Neural cell (in vitro differentiated cells): ENCODE measurements at regions not wholly inside any gene's neighbourhood (a gene's known extent, or its start where the extent isn't known, plus 50 kb on each side); places are given as distances from the start of the nearest gene placed in this dataset.
A peak's percentile ranks its signal among the peaks of the same experiment; 100 is the strongest.

Experiments
- H2AFZ ChIP-seq: fragments of 200-600, 300-800 bp; sonication (generic), shearing (Covaris generic); 2 replicates; pipeline ENCODE4 v1.6.0; 2014; ENCODE audit warnings: low read depth, mild to moderate bottlenecking, antibody characterized with exemption, low read length, moderate library complexity
- H3F3A ChIP-seq: fragments of 200-600 bp; shearing (Covaris generic); 2 replicates; pipeline ENCODE4 v1.6.1; 2016; ENCODE audit warnings: mild to moderate bottlenecking, moderate library complexity, mixed read lengths, antibody characterized with exemption, low read length; ENCODE audit not compliant: insufficient read depth, poor library complexity, severe bottlenecking
- H3K27ac ChIP-seq: fragments of 200-600, 300-800 bp; sonication (generic), shearing (Covaris generic); 2 replicates; pipeline ENCODE4 v1.5.1; 2014; ENCODE audit warnings: mild to moderate bottlenecking, low read length, moderate library complexity
- H3K27me3 ChIP-seq: fragments of 300-800, 200-600 bp; sonication (generic), shearing (Covaris generic); 2 replicates; pipeline ENCODE4 v1.6.0; 2014; ENCODE audit warnings: mild to moderate bottlenecking, low read depth, low read length, moderate library complexity; ENCODE audit not compliant: insufficient read depth
- H3K36me3 ChIP-seq: fragments of 300-800, 200-600 bp; sonication (generic), shearing (Covaris generic); 2 replicates; pipeline ENCODE4 v1.5.1; 2014; ENCODE audit warnings: mild to moderate bottlenecking, antibody characterized with exemption, low read length, moderate library complexity; ENCODE audit not compliant: insufficient read depth
- H3K4me2 ChIP-seq: fragments of 300-800, 200-600 bp; sonication (generic), shearing (Covaris generic); 2 replicates; pipeline ENCODE4 v1.6.0; 2014; ENCODE audit warnings: mild to moderate bottlenecking, low read length
- H3K4me3 ChIP-seq: fragments of 300-800, 200-600 bp; sonication (generic), shearing (Covaris generic); 2 replicates; pipeline ENCODE4 v1.5.1; 2014; ENCODE audit warnings: mild to moderate bottlenecking, low read length, moderate library complexity
- H3K79me2 ChIP-seq: fragments of 200-600 bp; shearing (Covaris generic); replicated peaks from 2 replicates; pipeline ENCODE4 v1.6.0; 2014; ENCODE audit warnings: mild to moderate bottlenecking, low read length, moderate library complexity; ENCODE audit not compliant: insufficient read depth
- H3K9ac ChIP-seq: fragments of 300-800, 200-600 bp; sonication (generic), shearing (Covaris generic); 2 replicates; pipeline ENCODE4 v1.6.1; 2016; ENCODE audit warnings: mild to moderate bottlenecking, low read length, mixed read lengths
- H3K9me2 ChIP-seq: fragments of 200-600 bp; shearing (Covaris generic); 2 replicates; pipeline ENCODE4 v1.6.1; 2016; ENCODE audit warnings: mild to moderate bottlenecking, low read length, mixed read lengths; ENCODE audit not compliant: insufficient read depth
- H3K9me3 ChIP-seq: fragments of 200-600, 300-800 bp; sonication (generic), shearing (Covaris generic); 2 replicates; pipeline ENCODE4 v1.6.1; 2016; ENCODE audit warnings: mild to moderate bottlenecking, mixed run types, low read length, moderate library complexity, mixed read lengths
- H4K20me1 ChIP-seq: fragments of 200-600 bp; shearing (Covaris generic); 2 replicates; pipeline ENCODE4 v1.6.1; 2016; ENCODE audit warnings: mild to moderate bottlenecking, mixed run types; ENCODE audit not compliant: insufficient read depth
- CTCF ChIP-seq: fragments of 450-650 bp; IDR thresholded peaks from 2 replicates; pipeline ENCODE4 v1.5.1; 2014; ENCODE audit warnings: antibody characterized with exemption, mild to moderate bottlenecking, moderate library complexity; ENCODE audit not compliant: poor library complexity, severe bottlenecking
- EP300 ChIP-seq: fragments of 450-650 bp; conservative IDR thresholded peaks from 2 replicates; pipeline ENCODE4 v1.6.1; 2014; ENCODE audit warnings: antibody characterized with exemption, mild to moderate bottlenecking, moderate library complexity; ENCODE audit not compliant: poor library complexity, severe bottlenecking
- RAD21 ChIP-seq: fragments of 450-650 bp; conservative IDR thresholded peaks from 2 replicates; pipeline ENCODE4 v1.6.1; 2014; ENCODE audit warnings: antibody characterized with exemption, mild to moderate bottlenecking, moderate library complexity
- REST ChIP-seq: IDR thresholded peaks from 2 replicates; pipeline ENCODE4 v1.6.1; 2012; ENCODE audit warnings: borderline replicate concordance
- SMC3 ChIP-seq: fragments of 450-650 bp; conservative IDR thresholded peaks from 2 replicates; pipeline ENCODE4 v1.6.1; 2014; ENCODE audit warnings: antibody characterized with exemption, mild to moderate bottlenecking, moderate library complexity; ENCODE audit not compliant: poor library complexity
- TAF1 ChIP-seq: IDR thresholded peaks from 2 replicates; pipeline ENCODE4 v1.6.1; 2012; ENCODE audit warnings: low read depth

GRCh38 chr9:117649126-117649525, 55.1 kb upstream of the TLR4 start:
- Histone ChIP-seq H4K20me1 (no peaks in the 10 kb centered on the region), H3K4me2 (no peak overlapping the region), H3K9me2 (no peaks in the 10 kb centered on the region), H3K4me3 (no peak overlapping the region), H3K27me3 (no peaks in the 10 kb centered on the region), H3K27ac (no peak overlapping the region), H3K36me3 (no peaks in the 10 kb centered on the region), H3F3A (no peaks in the 10 kb centered on the region), H2AFZ (no peak overlapping the region), H3K9me3 (no peaks in the 10 kb centered on the region), H3K79me2 (no peaks in the 10 kb centered on the region), H3K9ac (no peak overlapping the region)
- TF ChIP-seq RAD21 = no peak
- TF ChIP-seq TAF1 = no peak
- TF ChIP-seq EP300 = no peak
- no peak for TF ChIP-seq CTCF
- TF ChIP-seq REST = no peak
- TF ChIP-seq SMC3 = no peak

GRCh38 chr9:117644932-117645636, 59.1 kb upstream of the TLR4 start:
- Histone ChIP-seq H2AFZ (no peak overlapping the region), H3K4me2 (no peak overlapping the region), H3K4me3 (no peak overlapping the region), H3K27ac (no peak overlapping the region), H3K9me3 (no peaks in the 10 kb centered on the region), H3K36me3 (no peaks in the 10 kb centered on the region), H4K20me1 (no peaks in the 10 kb centered on the region), H3K27me3 (no peaks in the 10 kb centered on the region), H3K79me2 (no peaks in the 10 kb centered on the region), H3K9ac (no peak overlapping the region), H3F3A (no peaks in the 10 kb centered on the region), H3K9me2 (no peaks in the 10 kb centered on the region)
- TF ChIP-seq REST = no peak
- TF ChIP-seq SMC3 = peak; percentile 74
